Fibroblast of villous mesenchyme (primary cell): ENCODE measurements at regions not wholly inside any gene's neighbourhood (a gene's known extent, or its start where the extent isn't known, plus 50 kb on each side); places are given as distances from the start of the nearest gene placed in this dataset.
A peak's percentile ranks its signal among the peaks of the same experiment; 100 is the strongest.

Experiments
- DNase-seq: peaks from one replicate; pipeline ENCODE4 v3.0.0-alpha.2; 2010; ENCODE audit warnings: low read depth
- H3K4me3 ChIP-seq: 2 replicates; pipeline ENCODE4 v1.5.1; 2011; ENCODE audit warnings: low read depth, mild to moderate bottlenecking, low read length
- TF ChIP-seq, protein P1 (sequence below): IDR thresholded peaks from 2 replicates; pipeline ENCODE4 v1.5.1; 2012; ENCODE audit warnings: low read depth, mild to moderate bottlenecking, low read length; ENCODE audit not compliant: insufficient read depth

- no peak for DNase-seq
- H3K4me3 ChIP-seq: no peak overlapping the region
- TF ChIP-seq, protein P1, sequence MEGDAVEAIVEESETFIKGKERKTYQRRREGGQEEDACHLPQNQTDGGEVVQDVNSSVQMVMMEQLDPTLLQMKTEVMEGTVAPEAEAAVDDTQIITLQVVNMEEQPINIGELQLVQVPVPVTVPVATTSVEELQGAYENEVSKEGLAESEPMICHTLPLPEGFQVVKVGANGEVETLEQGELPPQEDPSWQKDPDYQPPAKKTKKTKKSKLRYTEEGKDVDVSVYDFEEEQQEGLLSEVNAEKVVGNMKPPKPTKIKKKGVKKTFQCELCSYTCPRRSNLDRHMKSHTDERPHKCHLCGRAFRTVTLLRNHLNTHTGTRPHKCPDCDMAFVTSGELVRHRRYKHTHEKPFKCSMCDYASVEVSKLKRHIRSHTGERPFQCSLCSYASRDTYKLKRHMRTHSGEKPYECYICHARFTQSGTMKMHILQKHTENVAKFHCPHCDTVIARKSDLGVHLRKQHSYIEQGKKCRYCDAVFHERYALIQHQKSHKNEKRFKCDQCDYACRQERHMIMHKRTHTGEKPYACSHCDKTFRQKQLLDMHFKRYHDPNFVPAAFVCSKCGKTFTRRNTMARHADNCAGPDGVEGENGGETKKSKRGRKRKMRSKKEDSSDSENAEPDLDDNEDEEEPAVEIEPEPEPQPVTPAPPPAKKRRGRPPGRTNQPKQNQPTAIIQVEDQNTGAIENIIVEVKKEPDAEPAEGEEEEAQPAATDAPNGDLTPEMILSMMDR: no peak
Observed at GRCh38 chr13:106072014-106072413, 463.4 kb downstream of the EFNB2 start.

GRCh38 chr13:106063591-106064313 lies 471.7 kb downstream of the EFNB2 start:
- TF ChIP-seq, protein P1: no peak
- peak; percentile 31 for DNase-seq
- H3K4me3 ChIP-seq: no peak overlapping the region

DNA sequence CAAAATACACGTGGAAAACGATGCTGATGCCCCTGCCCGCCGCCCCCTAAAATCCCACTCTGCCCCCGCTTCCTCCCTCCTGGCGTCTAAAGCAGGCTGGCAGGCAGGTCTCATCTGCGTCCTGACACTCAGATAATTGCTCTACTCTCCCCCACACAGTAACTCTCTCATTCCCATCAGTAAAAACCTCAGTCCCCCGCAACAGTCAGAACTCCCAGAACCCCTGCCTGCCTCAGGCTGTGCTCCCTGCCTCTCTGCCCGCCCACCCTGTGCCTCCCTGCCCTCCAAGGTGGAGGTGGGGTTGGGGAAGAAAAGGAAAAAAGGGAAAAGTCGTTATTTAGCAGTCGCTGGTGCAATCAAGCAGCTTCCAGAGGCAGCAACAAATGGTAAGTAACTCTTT lies 473.7 kb downstream of the EFNB2 start:
- H3K4me3 ChIP-seq: no peak overlapping the region
- TF ChIP-seq, protein P1: no peak
- DNase-seq: no peak

DNA sequence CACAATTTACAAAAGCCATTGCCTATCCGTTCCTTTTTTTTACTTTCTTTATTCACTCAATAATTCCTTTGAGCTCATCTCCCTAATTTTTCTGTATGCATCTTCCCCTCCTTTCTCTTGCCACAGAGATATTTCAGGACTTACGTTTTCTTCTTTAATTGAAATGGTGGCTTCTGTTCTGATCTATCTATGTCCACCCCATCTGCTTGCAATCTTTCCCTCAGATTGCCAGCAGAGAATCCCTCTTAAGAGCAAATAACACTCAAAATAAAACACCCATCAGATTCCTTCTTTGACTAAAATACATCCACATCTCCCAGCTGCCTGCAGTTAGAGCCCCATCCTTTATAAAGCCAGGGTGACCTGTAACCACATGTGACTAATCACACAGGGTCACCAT lies 478.6 kb downstream of the EFNB2 start:
- DNase-seq: no peak
- no peak overlapping the region for H3K4me3 ChIP-seq
- TF ChIP-seq, protein P1: no peak

GRCh38 chr13:106052200-106052767 lies 483.2 kb downstream of the EFNB2 start:
- H3K4me3 ChIP-seq: no peak overlapping the region
- TF ChIP-seq, protein P1: no peak
- peak; percentile 32 for DNase-seq

GRCh38 chr13:106049171-106049570 lies 486.3 kb downstream of the EFNB2 start:
- TF ChIP-seq, protein P1: no peak
- no peak for DNase-seq
- H3K4me3 ChIP-seq: no peak overlapping the region

- no peak for DNase-seq
- TF ChIP-seq, protein P1: no peak
- no peak overlapping the region for H3K4me3 ChIP-seq
Observed at GRCh38 chr13:106048386-106048785, 487.1 kb downstream of the EFNB2 start.
